ENCODE measurements at regions not wholly inside any gene's neighbourhood (a gene's known extent, or its start where the extent isn't known, plus 50 kb on each side); places are given as distances from the start of the nearest gene placed in this dataset.
"Not testable (repeated sequence)": the region's sequence is repeated elsewhere in the genome, so short reads cannot be mapped to it uniquely, and the experiment has no call there.

GRCh38 chr5:2006193-2006970 lies 123.7 kb upstream of the IRX4 start:
- no peak for DNase-seq

GRCh38 chr5:2005101-2006041 lies 122.6 kb upstream of the IRX4 start:
- DNase-seq, result no peak

- DNase-seq, result no peak
Measured at GRCh38 chr5:2003690-2004365, 121.1 kb upstream of the IRX4 start.

GRCh38 chr5:2003206-2003605 lies 120.5 kb upstream of the IRX4 start:
- DNase-seq, result no peak

GRCh38 chr5:2001300-2001699 lies 118.6 kb upstream of the IRX4 start:
- no peak for DNase-seq

GRCh38 chr5:2000591-2000990 lies 117.9 kb upstream of the IRX4 start:
- DNase-seq, result no peak

GRCh38 chr5:1999794-2000193 lies 117.1 kb upstream of the IRX4 start:
- no peak for DNase-seq

- no peak for DNase-seq
Measured at GRCh38 chr5:1998716-1999317, 116.1 kb upstream of the IRX4 start.

GRCh38 chr5:1998348-1998669 lies 115.6 kb upstream of the IRX4 start:
- no peak for DNase-seq

- no peak for DNase-seq
Measured at GRCh38 chr5:1997640-1998347, 115.1 kb upstream of the IRX4 start.

GRCh38 chr5:1995491-1995890 lies 112.8 kb upstream of the IRX4 start:
- DNase-seq, result no peak

GRCh38 chr5:1987471-1987870 lies 104.7 kb upstream of the IRX4 start:
- no peak for DNase-seq

GRCh38 chr5:1985781-1986180 lies 103.1 kb upstream of the IRX4 start:
- no peak for DNase-seq

GRCh38 chr5:1983919-1984695 lies 101.4 kb upstream of the IRX4 start:
- DNase-seq, result no peak

- DNase-seq, result no peak
Measured at GRCh38 chr5:1983401-1983800, 100.7 kb upstream of the IRX4 start.

- DNase-seq, result not testable (repeated sequence)
Measured at GRCh38 chr5:1982561-1982960, 99.8 kb upstream of the IRX4 start.

- DNase-seq, result no peak
Measured at GRCh38 chr5:1975898-1976765, 93.4 kb upstream of the IRX4 start.

GRCh38 chr5:1975406-1975715 lies 92.6 kb upstream of the IRX4 start:
- no peak for DNase-seq

GRCh38 chr5:1974501-1975405 lies 92.0 kb upstream of the IRX4 start:
- no peak for DNase-seq

Data from right kidney (tissue), 1 donor.